ENCODE measurements at regions not wholly inside any gene's neighbourhood (a gene's known extent, or its start where the extent isn't known, plus 50 kb on each side); places are given as distances from the start of the nearest gene placed in this dataset.

DNA sequence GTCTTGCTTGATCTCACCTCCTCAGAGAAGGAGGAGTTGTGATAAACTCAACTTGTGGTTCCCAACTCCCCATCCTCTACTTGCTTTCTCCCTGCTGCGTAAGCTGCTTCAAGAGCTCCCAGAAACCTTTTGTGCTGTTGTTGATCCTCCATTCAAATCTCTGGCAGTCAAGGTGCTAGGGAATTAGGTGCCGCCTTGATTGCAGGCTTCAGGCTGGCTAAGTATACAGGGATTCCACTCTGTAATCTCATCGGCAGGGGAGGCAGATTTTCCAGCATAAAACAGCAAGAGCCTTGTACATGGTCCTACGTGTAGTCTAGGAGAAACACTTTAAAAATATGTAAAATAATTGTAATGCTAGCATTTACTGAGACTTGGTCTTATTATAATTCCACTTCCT is 116.2 kb upstream of the DDX18 start:
- TF ChIP-seq CTCF (IDR thresholded peaks at IDR 0.05; ENCODE audit: low read depth, low read length, missing input control) (no peak), TAF1 (conservative IDR thresholded peaks at IDR 0.05) (no peak), SP1 (IDR thresholded peaks at IDR 0.05) (no peak), EGR1 (IDR thresholded peaks at IDR 0.05; ENCODE audit: low read depth in 2 of 2) (no peak), RAD21 (IDR thresholded peaks at IDR 0.05) (no peak), JUND (IDR thresholded peaks at IDR 0.05) (no peak), RXRA (IDR thresholded peaks at IDR 0.05) (no peak), REST (IDR thresholded peaks at IDR 0.05) (no peak)
- TF ChIP-seq, protein P1, sequence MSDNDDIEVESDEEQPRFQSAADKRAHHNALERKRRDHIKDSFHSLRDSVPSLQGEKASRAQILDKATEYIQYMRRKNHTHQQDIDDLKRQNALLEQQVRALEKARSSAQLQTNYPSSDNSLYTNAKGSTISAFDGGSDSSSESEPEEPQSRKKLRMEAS (IDR thresholded peaks at IDR 0.05) = no peak
- TF ChIP-seq, protein P2, sequence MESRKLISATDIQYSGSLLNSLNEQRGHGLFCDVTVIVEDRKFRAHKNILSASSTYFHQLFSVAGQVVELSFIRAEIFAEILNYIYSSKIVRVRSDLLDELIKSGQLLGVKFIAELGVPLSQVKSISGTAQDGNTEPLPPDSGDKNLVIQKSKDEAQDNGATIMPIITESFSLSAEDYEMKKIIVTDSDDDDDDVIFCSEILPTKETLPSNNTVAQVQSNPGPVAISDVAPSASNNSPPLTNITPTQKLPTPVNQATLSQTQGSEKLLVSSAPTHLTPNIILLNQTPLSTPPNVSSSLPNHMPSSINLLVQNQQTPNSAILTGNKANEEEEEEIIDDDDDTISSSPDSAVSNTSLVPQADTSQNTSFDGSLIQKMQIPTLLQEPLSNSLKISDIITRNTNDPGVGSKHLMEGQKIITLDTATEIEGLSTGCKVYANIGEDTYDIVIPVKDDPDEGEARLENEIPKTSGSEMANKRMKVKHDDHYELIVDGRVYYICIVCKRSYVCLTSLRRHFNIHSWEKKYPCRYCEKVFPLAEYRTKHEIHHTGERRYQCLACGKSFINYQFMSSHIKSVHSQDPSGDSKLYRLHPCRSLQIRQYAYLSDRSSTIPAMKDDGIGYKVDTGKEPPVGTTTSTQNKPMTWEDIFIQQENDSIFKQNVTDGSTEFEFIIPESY (IDR thresholded peaks at IDR 0.05) = no peak

All from liver (tissue), 3 donors.